HepG2 (cell line): ENCODE measurements at regions not wholly inside any gene's neighbourhood (a gene's known extent, or its start where the extent isn't known, plus 50 kb on each side); places are given as distances from the start of the nearest gene placed in this dataset.

ENCODE experiments used
- ELF1 ChIP-seq: sonication (generic); formaldehyde crosslinking; IDR thresholded peaks from 2 replicates; pipeline ENCODE4 v1.4.0; 2020; ENCODE audit warnings: missing genetic modification reagents
- ERF ChIP-seq: IDR thresholded peaks from 2 replicates; pipeline ENCODE4 v1.6.1; 2018; ENCODE audit warnings: missing biosample characterization, missing genetic modification reagents
- HMG20A ChIP-seq: IDR thresholded peaks from 2 replicates; pipeline ENCODE4 v1.6.1; 2016; ENCODE audit warnings: borderline replicate concordance
- HMGXB3 ChIP-seq: sonication (generic); formaldehyde crosslinking; IDR thresholded peaks from 2 replicates; pipeline ENCODE4 v1.4.0; 2020; ENCODE audit warnings: missing genetic modification reagents, borderline replicate concordance
- MED13 ChIP-seq: sonication (generic); formaldehyde crosslinking; IDR thresholded peaks from 2 replicates; pipeline ENCODE4 v1.5.0; 2020; ENCODE audit warnings: missing genetic modification reagents
- MTA3 ChIP-seq: sonication (generic); formaldehyde crosslinking; IDR thresholded peaks from 2 replicates; pipeline ENCODE4 v1.4.0; 2020; ENCODE audit warnings: missing genetic modification reagents
- PATZ1 ChIP-seq: sonication (generic); formaldehyde crosslinking; IDR thresholded peaks from 2 replicates; pipeline ENCODE4 v1.4.0; 2020; ENCODE audit warnings: missing genetic modification reagents
- SMAD9 ChIP-seq: sonication (generic); formaldehyde crosslinking; IDR thresholded peaks from 2 replicates; pipeline ENCODE4 v1.5.1; 2020; ENCODE audit warnings: mild to moderate bottlenecking, missing genetic modification reagents
- SNAPC2 ChIP-seq: sonication (generic); formaldehyde crosslinking; IDR thresholded peaks from 2 replicates; pipeline ENCODE4 v1.8.1; 2022; ENCODE audit warnings: mild to moderate bottlenecking, missing genetic modification reagents
- SNRNP70 ChIP-seq: fragments of 200-400 bp; formaldehyde crosslinking; IDR thresholded peaks from 2 replicates; pipeline ENCODE4 v1.6.1; 2017; ENCODE audit warnings: mild to moderate bottlenecking, low read depth, low read length, moderate library complexity
- TBX3 ChIP-seq: fragments of 450-650 bp; IDR thresholded peaks from 2 replicates; pipeline ENCODE4 v1.6.1; 2017; ENCODE audit warnings: antibody characterized with exemption, mild to moderate bottlenecking, inconsistent platforms, borderline replicate concordance
- THAP11 ChIP-seq: IDR thresholded peaks from 2 replicates; pipeline ENCODE4 v1.6.1; 2016; ENCODE audit warnings: missing biosample characterization, missing genetic modification reagents
- THAP7 ChIP-seq: sonication (generic); formaldehyde crosslinking; IDR thresholded peaks from 2 replicates; pipeline ENCODE4 v1.8.1; 2023; ENCODE audit warnings: mild to moderate bottlenecking, missing genetic modification reagents
- ZBTB14 ChIP-seq: sonication (generic); formaldehyde crosslinking; IDR thresholded peaks from 2 replicates; pipeline ENCODE4 v1.4.0; 2020; ENCODE audit warnings: missing genetic modification reagents
- ZEB1 ChIP-seq: IDR thresholded peaks from 2 replicates; pipeline ENCODE4 v1.6.1; 2012; ENCODE audit warnings: mild to moderate bottlenecking, low read depth, inconsistent platforms; ENCODE audit not compliant: insufficient replicate concordance
- ZHX1 ChIP-seq: sonication (generic); formaldehyde crosslinking; IDR thresholded peaks from 2 replicates; pipeline ENCODE4 v1.8.1; 2022; ENCODE audit warnings: low read depth, mild to moderate bottlenecking, missing genetic modification reagents
- ZNF20 ChIP-seq: sonication (generic); formaldehyde crosslinking; IDR thresholded peaks from 2 replicates; pipeline ENCODE4 v1.4.0; 2020; ENCODE audit warnings: mild to moderate bottlenecking, moderate library complexity, missing genetic modification reagents
- ZNF263 ChIP-seq: sonication (generic); formaldehyde crosslinking; IDR thresholded peaks from 2 replicates; pipeline ENCODE4 v1.4.0; 2020; ENCODE audit warnings: missing genetic modification reagents
- ZNF543 ChIP-seq: sonication (generic); formaldehyde crosslinking; IDR thresholded peaks from 2 replicates; pipeline ENCODE4 v1.4.0; 2020; ENCODE audit warnings: mild to moderate bottlenecking, missing genetic modification reagents
- ZNF567 ChIP-seq: sonication (generic); formaldehyde crosslinking; IDR thresholded peaks from 2 replicates; pipeline ENCODE4 v1.8.1; 2023; ENCODE audit warnings: mild to moderate bottlenecking, missing genetic modification reagents, borderline replicate concordance
- ZNF644 ChIP-seq: IDR thresholded peaks from 2 replicates; pipeline ENCODE4 v1.6.1; 2016; ENCODE audit warnings: low read depth
- ZNF7 ChIP-seq: IDR thresholded peaks from 2 replicates; pipeline ENCODE4 v1.6.1; 2016; ENCODE audit warnings: missing biosample characterization, missing genetic modification reagents

GRCh38 chr18:39419315-39419714 is 1853.7 kb upstream of the CELF4 start (continued):
- peak; percentile 64; the same call in 1 of the 2 replicates for TF ChIP-seq HMGXB3 (CRISPR knock-in tag)
- TF ChIP-seq SNAPC2 (CRISPR knock-in tag) = no peak
- peak; percentile 20; the same call in 1 of the 2 replicates for TF ChIP-seq ELF1 (CRISPR knock-in tag)
- peak; percentile 96 for TF ChIP-seq HMG20A
- TF ChIP-seq ZNF644 (CRISPR knock-in tag) = peak; percentile 82; the same call in 1 of the 2 replicates
- peak; percentile 47; the same call in 1 of the 2 replicates for TF ChIP-seq ERF (CRISPR knock-in tag)
- TF ChIP-seq SMAD9 = no peak
- TF ChIP-seq ZHX1 (CRISPR knock-in tag) = no peak
- no peak for TF ChIP-seq ZNF7 (CRISPR knock-in tag)
- no peak for TF ChIP-seq MTA3 (CRISPR knock-in tag)
- no peak for TF ChIP-seq SNRNP70
- no peak for TF ChIP-seq ZNF543 (CRISPR knock-in tag)
- peak; percentile 63 for TF ChIP-seq THAP11 (CRISPR knock-in tag)
- TF ChIP-seq ZNF20 = no peak
- no peak for TF ChIP-seq PATZ1 (CRISPR knock-in tag)
- peak; percentile 78 for TF ChIP-seq TBX3
- TF ChIP-seq ZBTB14 (CRISPR knock-in tag) = no peak
- no peak for TF ChIP-seq ZEB1
- no peak for TF ChIP-seq ZNF567 (CRISPR knock-in tag)
- no peak for TF ChIP-seq ZNF263 (CRISPR knock-in tag)
- no peak for TF ChIP-seq THAP7 (CRISPR knock-in tag)
- no peak for TF ChIP-seq MED13 (CRISPR knock-in tag)
